ENCODE measurements at regions not wholly inside any gene's neighbourhood (a gene's known extent, or its start where the extent isn't known, plus 50 kb on each side); places are given as distances from the start of the nearest gene placed in this dataset.

- ChIA-PET POLR2A (no interaction called here), CTCF (no interaction called here)
Measured at GRCh38 chr22:27029584-27030130, 372.3 kb downstream of the MIAT start.

GRCh38 chr22:27032091-27032761 lies 374.8 kb downstream of the MIAT start:
- ChIA-PET CTCF (no interaction called here), POLR2A (no interaction called here)

- POLR2A ChIA-PET = no interaction called here
Measured at GRCh38 chr22:27041745-27042310, 384.4 kb downstream of the MIAT start.

GRCh38 chr22:27043262-27043661 lies 385.9 kb downstream of the MIAT start:
- ChIA-PET POLR2A (no interaction called here), CTCF (no interaction called here)

More at GRCh38 chr22:27041745-27042310, 384.4 kb downstream of the MIAT start:
- CTCF ChIA-PET = no interaction called here

GRCh38 chr22:27045103-27045947 lies 387.9 kb downstream of the MIAT start:
- CTCF ChIA-PET = no interaction called here

GRCh38 chr22:27046086-27046485 lies 388.7 kb downstream of the MIAT start:
- ChIA-PET POLR2A (no interaction called here), CTCF (no interaction called here)

More at GRCh38 chr22:27045103-27045947, 387.9 kb downstream of the MIAT start:
- POLR2A ChIA-PET = no interaction called here

GRCh38 chr22:27046603-27047002 lies 389.2 kb downstream of the MIAT start:
- POLR2A ChIA-PET = no interaction called here
- CTCF ChIA-PET = no interaction called here

- ChIA-PET CTCF (no interaction called here), POLR2A (no interaction called here)
Measured at GRCh38 chr22:27050771-27051170, 393.4 kb downstream of the MIAT start.

- POLR2A ChIA-PET = no interaction called here
- CTCF ChIA-PET = no interaction called here
Measured at GRCh38 chr22:27051407-27051806, 394.0 kb downstream of the MIAT start.

- POLR2A ChIA-PET = no interaction called here
- CTCF ChIA-PET = no interaction called here
Measured at GRCh38 chr22:27057717-27058116, 400.3 kb downstream of the MIAT start.

GRCh38 chr22:27060190-27060589 lies 402.8 kb downstream of the MIAT start:
- POLR2A ChIA-PET = no interaction called here
- CTCF ChIA-PET = no interaction called here

- CTCF ChIA-PET = no interaction called here
- POLR2A ChIA-PET = no interaction called here
Measured at GRCh38 chr22:27062910-27063309, 405.5 kb downstream of the MIAT start.

- ChIA-PET POLR2A (no interaction called here), CTCF (no interaction called here)
Measured at GRCh38 chr22:27063406-27063805, 406.0 kb downstream of the MIAT start.

GRCh38 chr22:27063841-27064240 lies 406.5 kb downstream of the MIAT start:
- CTCF ChIA-PET = no interaction called here
- POLR2A ChIA-PET = no interaction called here

- CTCF ChIA-PET = no interaction called here
- POLR2A ChIA-PET = no interaction called here
Measured at GRCh38 chr22:27064386-27064785, 407.0 kb downstream of the MIAT start.

- ChIA-PET POLR2A (no interaction called here), CTCF (no interaction called here)
Measured at GRCh38 chr22:27065279-27065678, 407.9 kb downstream of the MIAT start.

- ChIA-PET CTCF (no interaction called here), POLR2A (no interaction called here)
Measured at GRCh38 chr22:27066856-27067255, 409.5 kb downstream of the MIAT start.

GRCh38 chr22:27068121-27068520 lies 410.7 kb downstream of the MIAT start:
- ChIA-PET POLR2A (interaction anchor here (0.5 kb wide), 1 partner anchor 673 kb away, joined by 3 read pairs; no protein-coding TSS in a partner anchor), CTCF (no interaction called here)

- ChIA-PET POLR2A (no interaction called here), CTCF (no interaction called here)
Measured at GRCh38 chr22:27070594-27070993, 413.2 kb downstream of the MIAT start.

- CTCF ChIA-PET = no interaction called here
Measured at GRCh38 chr22:27073601-27074425, 416.4 kb downstream of the MIAT start.

More at GRCh38 chr22:27073601-27074425, 416.4 kb downstream of the MIAT start:
- POLR2A ChIA-PET = no interaction called here

All from activated CD8-positive, alpha-beta memory T cell treated with anti-CD3 and anti-CD28 coated beads for 36 hours (primary cell).